Suprapubic skin (tissue), 4 donors: ENCODE measurements at regions not wholly inside any gene's neighbourhood (a gene's known extent, or its start where the extent isn't known, plus 50 kb on each side); places are given as distances from the start of the nearest gene placed in this dataset.

Source experiments
- DNase-seq, 2 donors: peaks; one replicate each; pipeline ENCODE4 v3.0.0-alpha.2; 2019; ENCODE audit warnings: low spot score in 2 of 2
- H3K27ac ChIP-seq: fragments of 200-600 bp; sonication (generic); one replicate; pipeline ENCODE4 v1.5.1; 2019
- H3K27me3 ChIP-seq: fragments of 200-600 bp; sonication (generic); one replicate; pipeline ENCODE4 v1.5.1; 2019
- H3K36me3 ChIP-seq: fragments of 200-600 bp; sonication (generic); one replicate; pipeline ENCODE4 v1.5.1; 2019
- H3K4me1 ChIP-seq: fragments of 200-600 bp; sonication (generic); one replicate; pipeline ENCODE4 v1.5.1; 2019
- H3K4me3 ChIP-seq: fragments of 200-600 bp; sonication (generic); one replicate; pipeline ENCODE4 v1.5.1; 2019; ENCODE audit warnings: mild to moderate bottlenecking
- H3K9me3 ChIP-seq: fragments of 200-600 bp; sonication (generic); one replicate; pipeline ENCODE4 v1.5.1; 2019
- EP300 ChIP-seq: sonication (generic); formaldehyde crosslinking; IDR thresholded peaks from one replicate; pipeline ENCODE4 v1.6.1; 2017; ENCODE audit warnings: antibody characterized with exemption
- POLR2A ChIP-seq, 2 donors: fragments of 450-650 bp; IDR thresholded peaks; one replicate each; pipeline ENCODE4 v1.6.1; 2017; ENCODE audit warnings: antibody characterized with exemption in 2 of 2, mild to moderate bottlenecking in 2 of 2, moderate library complexity in 2 of 2
- POLR2AphosphoS5 ChIP-seq, 3 donors: sonication (generic); formaldehyde crosslinking; IDR thresholded peaks; one replicate each; pipeline ENCODE4 v1.6.1; 2017; ENCODE audit warnings: antibody characterized with exemption in 3 of 3
- WGBS: methylation state at CpG from one replicate; pipeline ENCODE4 v1.1.5; 2018; 5-methylcytosine and 5-hydroxymethylcytosine counted together
- TF ChIP-seq, protein P1 (sequence below), 2 donors: fragments of 200-600 bp in 1 of 2; fragments of 450-650 bp in 1 of 2; sonication (generic) in 1 of 2; IDR thresholded peaks; one replicate each; pipeline ENCODE4 v1.5.1; 2016 to 2019; ENCODE audit warnings: antibody characterized with exemption in 2 of 2, mild to moderate bottlenecking in 1 of 2, moderate library complexity in 1 of 2

DNA sequence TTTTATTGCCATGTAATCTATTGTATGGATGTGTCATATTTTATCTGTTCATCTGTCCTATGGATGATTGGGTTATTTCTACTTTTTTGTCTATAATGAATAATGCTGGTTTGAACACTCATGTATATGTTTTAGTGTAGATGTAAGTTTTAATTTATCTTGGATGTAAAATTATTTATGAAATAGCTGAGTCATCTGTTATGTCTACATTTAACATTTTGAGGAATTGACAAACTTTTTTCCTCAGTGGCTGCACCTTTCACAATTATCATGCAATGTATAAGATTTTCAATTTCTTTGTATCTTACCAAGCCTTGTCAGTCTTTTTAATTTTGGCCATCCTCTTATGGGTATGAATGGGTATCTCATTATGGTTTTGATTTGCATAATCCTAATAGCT is 666.4 kb downstream of the DIPK2A start:
- H3K4me1 ChIP-seq, result no peaks in the 10 kb centered on the region
- no peak overlapping the region for H3K4me3 ChIP-seq
- no peaks in the 10 kb centered on the region for H3K27me3 ChIP-seq
- no peak for DNase-seq
- H3K36me3 ChIP-seq, result no peaks in the 10 kb centered on the region
- H3K27ac ChIP-seq, result no peak overlapping the region
- TF ChIP-seq, protein P1, sequence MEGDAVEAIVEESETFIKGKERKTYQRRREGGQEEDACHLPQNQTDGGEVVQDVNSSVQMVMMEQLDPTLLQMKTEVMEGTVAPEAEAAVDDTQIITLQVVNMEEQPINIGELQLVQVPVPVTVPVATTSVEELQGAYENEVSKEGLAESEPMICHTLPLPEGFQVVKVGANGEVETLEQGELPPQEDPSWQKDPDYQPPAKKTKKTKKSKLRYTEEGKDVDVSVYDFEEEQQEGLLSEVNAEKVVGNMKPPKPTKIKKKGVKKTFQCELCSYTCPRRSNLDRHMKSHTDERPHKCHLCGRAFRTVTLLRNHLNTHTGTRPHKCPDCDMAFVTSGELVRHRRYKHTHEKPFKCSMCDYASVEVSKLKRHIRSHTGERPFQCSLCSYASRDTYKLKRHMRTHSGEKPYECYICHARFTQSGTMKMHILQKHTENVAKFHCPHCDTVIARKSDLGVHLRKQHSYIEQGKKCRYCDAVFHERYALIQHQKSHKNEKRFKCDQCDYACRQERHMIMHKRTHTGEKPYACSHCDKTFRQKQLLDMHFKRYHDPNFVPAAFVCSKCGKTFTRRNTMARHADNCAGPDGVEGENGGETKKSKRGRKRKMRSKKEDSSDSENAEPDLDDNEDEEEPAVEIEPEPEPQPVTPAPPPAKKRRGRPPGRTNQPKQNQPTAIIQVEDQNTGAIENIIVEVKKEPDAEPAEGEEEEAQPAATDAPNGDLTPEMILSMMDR (IDR thresholded peaks at IDR 0.05), result no peak
- no peak for TF ChIP-seq EP300
- TF ChIP-seq POLR2A (IDR thresholded peaks at IDR 0.05), result no peak
- no peak for TF ChIP-seq POLR2AphosphoS5 (IDR thresholded peaks at IDR 0.05)
- H3K9me3 ChIP-seq, result no peaks in the 10 kb centered on the region

DNA sequence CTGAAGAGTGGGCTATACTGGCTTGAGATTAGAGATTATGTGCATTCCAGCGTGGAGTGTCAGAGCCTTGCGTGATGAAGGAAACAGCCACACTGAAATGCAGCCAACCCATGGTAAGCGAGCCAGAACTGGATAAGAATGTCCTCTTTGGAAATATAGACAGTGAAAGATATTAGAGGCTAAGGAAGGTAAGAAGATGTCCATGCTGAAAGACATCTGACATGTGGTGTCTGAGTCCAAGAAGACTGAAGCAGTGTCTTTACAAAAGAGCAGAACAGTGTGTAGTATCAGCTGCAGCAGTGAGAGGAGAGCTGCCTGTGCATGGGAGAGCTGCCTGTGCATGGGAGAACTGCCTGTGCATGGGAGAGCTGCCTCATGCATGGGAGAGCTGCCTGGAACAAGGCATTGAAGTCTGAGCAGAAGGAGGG is 672.2 kb downstream of the DIPK2A start:
- WGBS, result 30% methylated on average over 3 of the region's 3 CpGs
- no peaks in the 10 kb centered on the region for H3K27me3 ChIP-seq
- H3K4me1 ChIP-seq, result no peaks in the 10 kb centered on the region
- DNase-seq, result no peak
- H3K9me3 ChIP-seq, result no peaks in the 10 kb centered on the region
- H3K4me3 ChIP-seq, result no peak overlapping the region
- TF ChIP-seq, protein P1 (IDR thresholded peaks at IDR 0.05), result no peak
- TF ChIP-seq POLR2AphosphoS5 (IDR thresholded peaks at IDR 0.05), result no peak
- no peak for TF ChIP-seq EP300
- no peak for TF ChIP-seq POLR2A (IDR thresholded peaks at IDR 0.05)
- no peaks in the 10 kb centered on the region for H3K36me3 ChIP-seq
- H3K27ac ChIP-seq, result no peak overlapping the region

DNA sequence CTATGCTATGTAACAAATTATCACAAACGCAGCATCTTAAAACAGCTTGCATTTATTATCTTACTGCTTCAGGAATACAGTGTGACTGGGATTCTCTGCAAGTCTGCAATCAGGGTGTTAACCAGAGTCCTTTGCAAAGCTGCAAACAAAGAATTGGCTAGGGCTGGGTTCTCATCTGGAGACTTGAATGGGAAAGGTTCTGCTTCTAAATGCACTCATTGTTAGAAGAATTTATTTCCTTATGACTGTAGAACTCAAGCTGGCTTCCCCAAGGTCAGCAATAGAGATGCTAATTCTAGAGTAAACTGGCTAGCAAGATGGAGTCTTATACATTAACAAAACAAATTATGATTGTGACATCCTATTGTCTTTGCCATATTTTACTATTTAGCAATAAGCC is 673.7 kb downstream of the DIPK2A start:
- Histone ChIP-seq H3K36me3 (no peaks in the 10 kb centered on the region), H3K4me3 (no peak overlapping the region), H3K4me1 (no peaks in the 10 kb centered on the region), H3K27me3 (no peaks in the 10 kb centered on the region), H3K27ac (no peak overlapping the region), H3K9me3 (no peaks in the 10 kb centered on the region)
- WGBS, result 86% methylated on average over 1 of the region's 1 CpG
- TF ChIP-seq POLR2AphosphoS5 (IDR thresholded peaks at IDR 0.05) (no peak), POLR2A (IDR thresholded peaks at IDR 0.05) (no peak), EP300 (no peak)
- TF ChIP-seq, protein P1 (IDR thresholded peaks at IDR 0.05), result no peak
- no peak for DNase-seq

DNA sequence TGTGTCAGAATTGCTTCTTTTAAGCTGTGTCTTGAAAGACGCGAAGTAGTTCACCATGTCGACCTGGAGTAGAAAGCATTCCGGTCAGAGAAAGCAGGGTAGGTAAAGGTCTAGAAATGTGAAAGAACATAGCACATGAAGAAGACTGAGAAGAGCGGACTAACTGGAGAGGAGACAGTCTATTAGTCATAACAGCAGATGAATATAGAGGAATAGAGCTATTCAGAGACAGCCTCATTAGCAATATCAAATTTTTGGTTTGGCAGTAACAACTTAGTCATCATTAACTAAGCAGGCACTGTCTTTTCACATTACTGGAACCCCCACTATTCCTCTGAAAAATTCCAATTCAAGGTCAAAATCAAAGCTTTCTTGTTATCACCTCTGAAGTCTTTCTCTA is 678.8 kb downstream of the DIPK2A start:
- DNase-seq, result no peak
- Histone ChIP-seq H3K27ac (no peak overlapping the region), H3K4me3 (no peak overlapping the region), H3K4me1 (no peaks in the 10 kb centered on the region), H3K27me3 (no peaks in the 10 kb centered on the region), H3K36me3 (no peaks in the 10 kb centered on the region), H3K9me3 (no peaks in the 10 kb centered on the region)
- 91% methylated on average over 5 of the region's 5 CpGs for WGBS
- TF ChIP-seq POLR2A (IDR thresholded peaks at IDR 0.05), result no peak

DNA sequence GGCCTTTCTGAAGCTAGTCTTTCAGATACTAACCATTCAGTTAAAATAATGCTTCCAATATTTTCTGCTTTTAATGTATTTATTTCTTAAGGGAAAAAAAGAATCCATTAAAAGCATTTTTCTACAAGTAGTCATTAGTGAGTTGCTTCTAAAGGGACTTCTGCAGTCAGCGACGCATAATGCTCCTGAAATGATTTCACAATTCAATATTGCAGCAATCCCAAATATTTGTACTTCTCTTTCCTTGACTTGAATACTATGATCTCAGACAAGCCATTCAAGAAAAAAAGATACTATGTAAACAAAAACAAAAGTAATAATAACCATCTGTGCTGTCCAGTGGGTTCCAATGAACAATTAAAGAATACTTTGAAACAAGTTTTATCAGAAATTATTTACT is 681.0 kb downstream of the DIPK2A start:
- H3K4me3 ChIP-seq, result no peak overlapping the region

More for the DNA sequence above, 681.0 kb downstream of the DIPK2A start:
- no peak for DNase-seq
- H3K27ac ChIP-seq, result no peak overlapping the region
- H3K9me3 ChIP-seq, result no peaks in the 10 kb centered on the region
- no peaks in the 10 kb centered on the region for H3K36me3 ChIP-seq
- no peaks in the 10 kb centered on the region for H3K27me3 ChIP-seq
- WGBS, result 54% methylated on average over 2 of the region's 2 CpGs
- H3K4me1 ChIP-seq, result no peaks in the 10 kb centered on the region
- no peak for TF ChIP-seq EP300
- TF ChIP-seq, protein P1 (IDR thresholded peaks at IDR 0.05), result no peak
- TF ChIP-seq POLR2A (IDR thresholded peaks at IDR 0.05), result no peak
- no peak for TF ChIP-seq POLR2AphosphoS5 (IDR thresholded peaks at IDR 0.05)
